Panc1 (cell line): ENCODE measurements at regions not wholly inside any gene's neighbourhood (a gene's known extent, or its start where the extent isn't known, plus 50 kb on each side); places are given as distances from the start of the nearest gene placed in this dataset.

ENCODE experiments used
- ATAC-seq: fragments of 200-7000 bp; cut with Tn5 transposase; 2 replicates; pipeline ENCODE4 v1.9.1; 2020; ENCODE audit warnings: mild to moderate bottlenecking, moderate library complexity
- BruUV-seq: library from RNA; stranded (reverse); fragments of 400-500 nt; replicated peaks from 2 replicates; lab custom pipeline; 2021; lab: Mats Ljungman, UMichigan
- CTCF ChIA-PET: fragments of 300-600 bp; sonication (Branson Sonifier 250); formaldehyde crosslinking; loops from one replicate; lab custom pipeline; 2022; ENCODE audit warnings: antibody characterized with exemption; lab: Charles Lee
- POLR2A ChIA-PET: fragments of 300-600 bp; sonication (Branson Sonifier 250); formaldehyde crosslinking; loops from one replicate; lab custom pipeline; 2022; ENCODE audit warnings: antibody characterized with exemption; lab: Charles Lee
- DNase-seq: peaks from one replicate; pipeline ENCODE4 v3.0.0-alpha.2; 2010; ENCODE audit warnings: low read depth, low spot score
- H3K27ac ChIP-seq: 2 replicates; pipeline ENCODE4 v1.5.1; 2011; ENCODE audit warnings: mild to moderate bottlenecking, low read length, inconsistent platforms
- H3K27me3 ChIP-seq: fragments of 200-500 bp; sonication (Bioruptor generic); 2 replicates; pipeline ENCODE4 v1.6.0; 2014; ENCODE audit warnings: low read length, inconsistent platforms; ENCODE audit not compliant: control insufficient read depth, insufficient read depth
- H3K36me3 ChIP-seq: fragments of 200-500 bp; sonication (Bioruptor generic); 2 replicates; pipeline ENCODE4 v1.5.1; 2014; ENCODE audit warnings: inconsistent platforms, mild to moderate bottlenecking, low read length, moderate library complexity; ENCODE audit not compliant: control insufficient read depth, insufficient read depth
- H3K4me1 ChIP-seq: 2 replicates; pipeline ENCODE4 v1.5.1; 2011; ENCODE audit warnings: inconsistent platforms, mild to moderate bottlenecking, low read length, moderate library complexity; ENCODE audit not compliant: control insufficient read depth, insufficient read depth
- H3K4me3 ChIP-seq, 2 experiments: 2 replicates each; pipeline ENCODE4 v1.5.1; 2011 to 2012; ENCODE audit warnings: low read depth in 2 of 2, low read length in 2 of 2, mild to moderate bottlenecking in 2 of 2, inconsistent platforms in 1 of 2, moderate library complexity in 1 of 2
- H3K9me3 ChIP-seq: fragments of 200-500 bp; sonication (Bioruptor generic); 2 replicates; pipeline ENCODE4 v1.5.1; 2014; ENCODE audit warnings: low read depth, mild to moderate bottlenecking, inconsistent platforms, low read length, moderate library complexity; ENCODE audit not compliant: control insufficient read depth, insufficient read depth
- CTCF ChIP-seq: fragments of 450-650 bp; IDR thresholded peaks from 2 replicates; pipeline ENCODE4 v1.5.1; 2017; ENCODE audit warnings: mild to moderate bottlenecking
- POLR2AphosphoS5 ChIP-seq: IDR thresholded peaks from 2 replicates; pipeline ENCODE4 v1.6.1; 2012; ENCODE audit warnings: mild to moderate bottlenecking, low read depth, low read length, moderate library complexity
- REST ChIP-seq, 2 experiments: IDR thresholded peaks; 2 replicates each; pipeline ENCODE4 v1.6.1; 2011 to 2012; ENCODE audit warnings: low read depth in 2 of 2, control low read depth in 1 of 2, low read length in 1 of 2, mild to moderate bottlenecking in 1 of 2, moderate library complexity in 1 of 2; ENCODE audit not compliant: insufficient read depth in 1 of 2
- SIN3A ChIP-seq: IDR thresholded peaks from 2 replicates; pipeline ENCODE4 v1.6.1; 2012; ENCODE audit warnings: low read depth, mild to moderate bottlenecking, low read length, moderate library complexity, borderline replicate concordance; ENCODE audit not compliant: insufficient read depth
- TCF7L2 ChIP-seq: IDR thresholded peaks from 2 replicates; pipeline ENCODE4 v1.6.1; 2011; ENCODE audit warnings: mild to moderate bottlenecking, low read depth, low read length, inconsistent platforms
- in situ Hi-C: cut with HindIII; loops from 2 replicates; pipeline ENCODE4 v1.10.0; 2016; ENCODE audit warnings: low sequenced_read_pairs, low pct_unique_long_range_greater_than_20kb
- intact Hi-C: fragments of 100-400 bp; cut with micrococcal nuclease; formaldehyde crosslinking; loops from one replicate; pipeline ENCODE4 v1.10.0; 2022; ENCODE audit not compliant: unreplicated experiment

GRCh38 chr13:88063741-88064140 lies 392.6 kb downstream of the SLITRK5 start:
- BruUV-seq: no TSS peak
- H3K27ac ChIP-seq: no peak overlapping the region
- H3K36me3 ChIP-seq: no peaks in the 10 kb centered on the region
- no peak overlapping the region for H3K4me3 ChIP-seq
- H3K9me3 ChIP-seq: no peaks in the 10 kb centered on the region
- POLR2A ChIA-PET: no interaction called here
- intact Hi-C loops: no loop called here
- CTCF ChIA-PET: no interaction called here
- no peak for ATAC-seq
- H3K4me1 ChIP-seq: no peaks in the 10 kb centered on the region
- TF ChIP-seq REST (IDR thresholded peaks at IDR 0.05; ENCODE audit: insufficient read depth in 1 of 2, low read depth in 2 of 2, low read length in 1 of 2) (no peak), SIN3A (no peak), POLR2AphosphoS5 (no peak), TCF7L2 (no peak), CTCF (no peak)
- no peaks in the 10 kb centered on the region for H3K27me3 ChIP-seq
- DNase-seq: no peak
- in situ Hi-C loops: no loop called here

GRCh38 chr13:88066847-88067246 lies 395.7 kb downstream of the SLITRK5 start:
- Histone ChIP-seq H3K9me3 (no peaks in the 10 kb centered on the region), H3K27me3 (no peaks in the 10 kb centered on the region), H3K27ac (no peak overlapping the region), H3K36me3 (no peaks in the 10 kb centered on the region), H3K4me3 (no peak overlapping the region), H3K4me1 (no peaks in the 10 kb centered on the region)
- ChIA-PET POLR2A (no interaction called here), CTCF (no interaction called here)
- ATAC-seq (no peak), DNase-seq (no peak)
- in situ Hi-C loops: no loop called here
- BruUV-seq: no TSS peak
- TF ChIP-seq POLR2AphosphoS5 (no peak), SIN3A (no peak), CTCF (no peak), REST (IDR thresholded peaks at IDR 0.05; ENCODE audit: insufficient read depth in 1 of 2, low read depth in 2 of 2, low read length in 1 of 2) (no peak), TCF7L2 (no peak)
- intact Hi-C loops: no loop called here
